HG03066 (cell line): ENCODE measurements at regions not wholly inside any gene's neighbourhood (a gene's known extent, or its start where the extent isn't known, plus 50 kb on each side); places are given as distances from the start of the nearest gene placed in this dataset.
"Not testable (repeated sequence)": the region's sequence is repeated elsewhere in the genome, so short reads cannot be mapped to it uniquely, and the experiment has no call there.

ENCODE experiments used
- ATAC-seq: cut with Tn5 transposase; IDR thresholded peaks from one replicate; pipeline ENCODE4 v1.9.1; 2021; ENCODE audit warnings: low read depth; ENCODE audit not compliant: unreplicated experiment

GRCh38 chr5:131107128-131107527 lies 57.9 kb downstream of the HINT1 start:
- ATAC-seq, result no peak

DNA sequence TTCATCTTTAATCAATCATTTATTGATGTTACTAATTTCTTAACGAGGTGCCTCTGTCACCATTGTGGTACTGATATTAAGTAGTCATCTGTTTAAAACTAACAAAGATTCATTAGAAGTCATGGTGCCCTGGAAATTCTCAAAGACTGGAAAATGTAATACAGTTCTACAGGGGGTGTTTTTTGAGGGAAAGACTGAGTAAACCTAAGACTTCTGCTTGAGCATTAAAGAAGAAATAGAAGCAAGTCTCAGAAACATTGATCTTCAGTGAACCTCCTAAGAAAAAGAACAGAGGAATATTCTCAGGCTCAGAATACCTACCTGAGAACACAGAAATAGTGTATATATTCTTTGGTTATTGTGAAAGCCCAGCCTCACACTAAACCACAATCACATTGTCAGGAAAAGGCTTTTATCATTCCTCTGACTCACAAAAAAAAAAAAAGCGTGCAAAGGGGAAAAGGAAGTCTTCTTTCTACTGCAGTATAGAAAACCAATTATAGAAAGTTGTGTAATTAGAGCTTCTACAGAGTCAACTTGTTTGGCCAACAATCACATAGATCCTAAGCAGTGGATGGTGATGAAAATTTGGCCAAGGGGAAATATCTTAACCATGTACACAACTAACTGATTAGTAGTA lies 60.8 kb downstream of the HINT1 start:
- no peak for ATAC-seq

- ATAC-seq, result no peak
Observed at GRCh38 chr5:131096774-131097710, 68.0 kb downstream of the HINT1 start.

DNA sequence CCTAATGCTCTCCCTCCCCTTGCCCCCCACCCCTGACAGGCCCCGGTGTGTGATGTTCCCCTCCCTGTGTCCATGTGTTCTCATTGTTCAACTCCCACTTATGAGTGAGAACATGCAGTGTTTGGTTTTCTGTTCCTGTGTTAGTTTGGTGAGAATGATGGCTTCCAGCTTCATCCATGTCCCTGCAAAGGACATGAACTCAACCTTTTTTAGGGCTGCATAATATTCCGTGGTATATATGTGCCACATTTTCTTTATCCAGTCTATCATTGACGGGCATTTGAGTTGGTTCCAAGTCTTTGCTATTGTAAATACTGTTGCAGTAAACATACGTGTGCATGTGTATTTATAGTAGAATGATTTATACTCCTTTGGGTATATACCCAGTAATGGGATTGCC lies 69.5 kb downstream of the HINT1 start:
- ATAC-seq, result not testable (repeated sequence)

GRCh38 chr5:131084436-131084835 lies 80.6 kb downstream of the HINT1 start:
- ATAC-seq, result no peak

- no peak for ATAC-seq
Observed at GRCh38 chr5:131081913-131082488, 83.1 kb downstream of the HINT1 start.

DNA sequence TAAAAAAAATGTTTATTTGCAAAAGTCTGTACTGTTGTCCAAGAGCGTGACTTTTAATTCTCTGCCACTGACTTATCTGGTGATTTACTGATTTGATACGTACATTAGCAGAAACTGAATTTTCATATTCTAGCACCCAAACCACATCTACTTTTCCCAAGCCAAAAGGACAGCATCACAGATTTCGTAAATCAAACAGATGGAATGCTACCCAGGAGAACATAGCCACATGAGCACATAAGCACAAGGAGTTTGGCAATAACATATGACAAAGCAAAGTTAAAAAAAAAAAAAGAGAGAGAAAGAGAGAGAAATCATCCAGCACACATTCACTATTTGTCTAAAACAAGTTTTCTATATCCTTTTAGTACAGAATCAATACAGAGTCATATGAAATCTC lies 83.7 kb downstream of the HINT1 start:
- no peak for ATAC-seq

DNA sequence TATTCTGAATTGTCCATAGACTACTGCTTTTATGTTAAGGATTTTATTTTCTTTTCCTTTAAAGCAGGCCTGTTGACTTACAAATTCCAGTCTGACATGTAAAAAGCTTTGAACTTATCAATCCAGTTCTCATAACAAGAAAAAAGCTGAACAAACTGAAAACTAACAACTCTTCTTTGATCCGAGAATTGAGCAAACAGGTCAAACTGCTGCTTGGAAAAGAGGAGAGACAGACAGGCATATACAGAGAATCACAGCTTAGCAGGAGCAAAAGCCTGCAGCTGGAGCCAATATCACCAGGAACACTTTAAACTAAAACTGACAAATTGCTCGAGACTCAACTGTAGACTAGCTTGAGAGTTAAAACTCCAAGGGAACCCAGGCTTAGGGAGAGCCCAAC lies 85.8 kb downstream of the HINT1 start:
- no peak for ATAC-seq

GRCh38 chr5:131068893-131069643 lies 96.0 kb downstream of the HINT1 start:
- ATAC-seq, result peak; percentile 87

DNA sequence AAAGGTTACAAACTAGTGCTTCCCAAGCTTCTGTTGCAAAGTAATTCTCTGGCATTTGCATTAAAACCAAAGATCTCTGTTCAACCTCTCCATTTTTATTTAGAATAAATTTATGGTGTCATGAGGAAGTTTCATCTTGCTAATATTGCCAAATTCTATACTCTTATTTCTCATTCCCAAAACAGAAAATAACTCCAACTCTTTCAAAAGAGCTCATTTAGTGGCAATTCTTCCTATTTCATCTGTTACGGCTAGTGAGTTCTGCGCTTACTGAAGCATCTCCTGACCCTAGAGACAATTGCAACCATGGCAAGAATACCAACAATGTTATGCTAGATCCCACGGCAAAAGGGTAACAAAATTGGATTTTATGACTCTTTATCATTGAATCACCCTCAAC lies 97.0 kb downstream of the HINT1 start:
- no peak for ATAC-seq

GRCh38 chr5:131067636-131068035 lies 97.4 kb downstream of the HINT1 start:
- no peak for ATAC-seq

DNA sequence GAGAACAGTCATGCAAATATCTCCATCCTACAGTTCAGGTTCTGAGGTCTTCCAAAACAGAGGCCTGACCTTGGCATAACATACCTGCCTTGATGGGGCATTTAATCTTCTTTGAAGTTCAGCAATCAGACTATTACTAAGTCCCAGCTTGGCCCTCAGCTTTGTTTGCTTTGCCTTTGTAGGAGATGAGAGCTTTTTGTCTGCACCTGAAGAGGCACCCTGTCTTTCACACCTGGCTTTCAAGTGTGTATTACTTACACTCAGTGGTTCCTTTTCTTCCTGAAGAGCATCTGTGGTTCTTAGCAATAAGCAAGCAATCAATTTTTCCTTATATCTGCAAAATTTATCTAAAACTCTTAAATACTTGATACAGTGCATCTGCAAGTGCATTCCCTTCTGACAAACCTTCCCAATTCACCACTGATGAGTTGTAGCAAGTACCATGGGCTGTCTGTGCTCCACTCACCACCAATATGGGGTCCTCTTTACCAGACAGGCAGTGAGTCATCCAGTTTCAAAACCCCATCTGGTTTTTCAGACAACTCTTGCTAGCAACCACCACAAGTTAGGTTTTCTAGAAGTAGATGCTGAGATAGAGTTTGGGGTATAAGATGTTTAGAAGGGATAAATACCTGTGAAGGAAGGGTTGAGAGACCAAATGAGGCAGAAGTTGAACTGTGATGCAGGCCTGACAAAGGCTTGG lies 100.2 kb downstream of the HINT1 start:
- ATAC-seq, result no peak

DNA sequence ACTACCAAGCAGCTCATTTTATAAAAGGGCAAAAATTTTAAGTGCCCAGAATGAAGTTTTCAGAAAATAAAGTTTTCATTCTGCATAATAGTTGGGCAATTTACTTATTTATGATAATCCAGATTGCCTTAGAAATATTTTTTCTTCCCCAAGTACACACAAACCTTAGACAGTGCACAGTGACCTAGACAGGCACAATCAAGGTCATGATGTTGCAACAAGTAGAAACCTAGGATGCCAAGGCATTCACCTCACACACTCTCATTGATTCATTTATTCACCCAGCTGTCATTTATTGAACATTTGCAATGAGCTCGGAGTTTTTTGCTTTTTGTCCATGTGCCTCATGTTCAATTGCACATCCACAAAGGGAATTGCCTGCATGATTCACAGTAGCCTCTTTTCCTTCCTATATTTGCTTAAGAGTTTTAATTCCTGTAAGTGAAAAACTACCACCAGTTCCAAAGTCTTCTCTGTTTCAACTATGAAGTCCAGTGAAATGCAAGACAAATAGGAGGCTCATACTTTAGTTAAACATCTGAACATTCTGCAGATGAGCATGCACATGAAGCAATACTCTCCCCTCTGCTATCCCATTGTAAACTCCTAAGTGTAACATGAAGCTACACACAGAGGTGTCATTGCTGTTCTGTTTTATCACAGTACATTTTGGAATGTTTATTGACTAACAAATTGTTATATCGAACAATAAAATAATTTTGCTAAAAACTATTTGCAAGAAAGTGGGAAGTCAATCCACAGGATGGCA lies 122.9 kb downstream of the HINT1 start:
- ATAC-seq, result no peak

DNA sequence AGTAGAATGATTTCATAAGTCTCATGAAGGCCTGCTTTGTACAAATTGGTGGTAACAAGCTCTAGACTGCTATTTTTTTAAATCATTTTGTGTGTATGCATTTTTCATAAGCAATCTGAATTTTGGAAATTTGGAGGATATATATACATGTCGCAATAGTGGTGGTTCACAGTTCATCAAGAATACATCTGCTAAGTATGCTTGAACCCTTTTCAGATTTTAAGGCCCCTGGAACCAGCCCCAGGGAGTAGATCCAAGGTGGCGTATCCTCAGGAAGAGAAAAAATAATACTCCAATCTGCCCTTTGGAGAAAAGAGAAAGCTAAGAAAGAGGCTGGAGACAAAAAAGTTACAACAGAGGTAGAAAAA lies 141.6 kb downstream of the HINT1 start:
- no peak for ATAC-seq

GRCh38 chr5:131022811-131023497 lies 142.1 kb downstream of the HINT1 start:
- no peak for ATAC-seq

DNA sequence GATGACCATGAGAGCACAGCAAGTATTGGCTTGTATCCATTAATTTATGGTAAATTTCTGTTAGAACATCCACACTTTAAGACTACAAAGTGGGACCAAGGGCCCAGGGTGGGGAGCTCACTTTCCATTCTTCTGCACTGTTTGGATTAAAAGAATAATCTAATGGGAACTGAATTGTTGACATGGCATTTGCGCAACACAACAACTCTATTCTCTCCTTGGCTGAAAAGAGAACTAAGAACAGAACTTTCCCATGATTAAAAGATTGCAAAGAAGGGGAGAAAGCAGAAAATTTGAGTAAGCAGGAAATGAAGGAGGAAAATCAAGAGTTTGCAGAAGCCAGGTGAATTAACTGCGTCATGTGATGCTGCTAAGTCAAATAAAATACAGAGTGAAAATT lies 143.4 kb downstream of the HINT1 start:
- no peak for ATAC-seq

- ATAC-seq, result no peak
Observed at GRCh38 chr5:131019601-131020315, 145.3 kb downstream of the HINT1 start.

GRCh38 chr5:131019111-131019510 lies 145.9 kb downstream of the HINT1 start:
- no peak for ATAC-seq
